CD4-positive, alpha-beta T cell (primary cell): ENCODE measurements at regions not wholly inside any gene's neighbourhood (a gene's known extent, or its start where the extent isn't known, plus 50 kb on each side); places are given as distances from the start of the nearest gene placed in this dataset.
A peak's percentile ranks its signal among the peaks of the same experiment; 100 is the strongest.

Source experiments
- ATAC-seq: fragments of 200-7000 bp; cut with Tn5 transposase; one replicate; pipeline ENCODE4 v1.10.0; 2022; ENCODE audit warnings: mild to moderate bottlenecking; ENCODE audit not compliant: poor library complexity
- CTCF ChIA-PET: fragments of 350-600 bp; sonication (Branson Sonifier 250); formaldehyde crosslinking; loops from one replicate; lab custom pipeline; 2021; ENCODE audit warnings: antibody characterized with exemption, inconsistent platforms; lab: Charles Lee
- POLR2A ChIA-PET: fragments of 350-600 bp; sonication (Branson Sonifier 250); formaldehyde crosslinking; loops from one replicate; lab custom pipeline; 2021; ENCODE audit warnings: antibody characterized with exemption, inconsistent platforms; lab: Charles Lee
- DNase-seq, 14 experiments: peaks; one replicate each; pipeline ENCODE4 v3.0.0-alpha.2; 2013 to 2020; ENCODE audit warnings: mixed read lengths in 2 of 14
- H3K27ac ChIP-seq, 2 donors: one replicate each; pipeline versions ENCODE4 v1.5.1 to v1.7.0; 2013; ENCODE audit warnings: low read length in 2 of 2, low read depth in 1 of 2, mild to moderate bottlenecking in 1 of 2
- H3K27me3 ChIP-seq, 2 experiments: 1 replicate in 1 of 2; 2 replicates in 1 of 2; pipeline versions ENCODE4 v1.6.1 to v1.7.0; 2013; ENCODE audit warnings: low read length in 2 of 2, control low read depth in 1 of 2, mild to moderate bottlenecking in 1 of 2, moderate library complexity in 1 of 2; ENCODE audit not compliant: insufficient read depth in 2 of 2, control insufficient read depth in 1 of 2
- H3K36me3 ChIP-seq: one replicate; pipeline ENCODE4 v1.6.1; 2013; ENCODE audit warnings: low read length, control low read depth; ENCODE audit not compliant: insufficient read depth
- H3K4me1 ChIP-seq: one replicate; pipeline ENCODE4 v1.6.1; 2013; ENCODE audit warnings: low read length, control low read depth; ENCODE audit not compliant: insufficient read depth
- H3K4me3 ChIP-seq: one replicate; pipeline ENCODE4 v1.5.1; 2013; ENCODE audit warnings: mild to moderate bottlenecking, low read length, moderate library complexity
- H3K9me3 ChIP-seq, 2 experiments: 1 replicate in 1 of 2; 2 replicates in 1 of 2; pipeline versions ENCODE4 v1.6.1 to v1.7.0; 2013; ENCODE audit warnings: low read length in 2 of 2, mild to moderate bottlenecking in 2 of 2, control low read depth in 1 of 2, moderate library complexity in 1 of 2; ENCODE audit not compliant: control insufficient read depth in 1 of 2, insufficient read depth in 1 of 2
- H3K27ac Mint-ChIP-seq: one replicate; pipeline ENCODE4 v1.8.0; 2020; ENCODE audit warnings: mixed read lengths
- H3K27me3 Mint-ChIP-seq: one replicate; pipeline ENCODE4 v1.8.0; 2021; ENCODE audit warnings: mixed read lengths
- H3K36me3 Mint-ChIP-seq: one replicate; pipeline ENCODE4 v1.8.0; 2021; ENCODE audit warnings: low read depth, mixed read lengths
- H3K4me1 Mint-ChIP-seq: one replicate; pipeline ENCODE4 v1.8.0; 2021; ENCODE audit warnings: low read depth, mixed read lengths
- H3K4me3 Mint-ChIP-seq: one replicate; pipeline ENCODE4 v1.8.0; 2020; ENCODE audit warnings: mild to moderate bottlenecking, mixed read lengths
- H3K9me3 Mint-ChIP-seq: one replicate; pipeline ENCODE4 v1.8.0; 2020; ENCODE audit warnings: mixed read lengths
- CTCF ChIP-seq: fragments of 200-600 bp; IDR thresholded peaks from one replicate; pipeline ENCODE4 v1.8.0; 2022; ENCODE audit warnings: antibody characterized with exemption, mild to moderate bottlenecking
- intact Hi-C, 2 experiments: fragments of 100-400 bp; cut with DNase I in 1 of 2; cut with micrococcal nuclease in 1 of 2; formaldehyde crosslinking; loops; one replicate each; pipeline versions ENCODE4 v1.15.1 to v1.9.0; 2023 to 2025; cut with DNase I, micrococcal nuclease

- no peak overlapping the region for H3K27ac ChIP-seq
- Mint-ChIP-seq H3K4me3 (no peak overlapping the region), H3K36me3 (peaks cover 4% of the 10 kb centered on the region), H3K4me1 (peaks cover 62% of the 10 kb centered on the region), H3K9me3 (no peaks in the 10 kb centered on the region), H3K27me3 (no peaks in the 10 kb centered on the region), H3K27ac (peak overlapping the region; percentile 19)
- H3K27me3 ChIP-seq, result no peaks in the 10 kb centered on the region
- DNase-seq (no peak), ATAC-seq (no peak)
- no peak for TF ChIP-seq CTCF
- H3K9me3 ChIP-seq, result no peaks in the 10 kb centered on the region
- peaks cover 13% of the 10 kb centered on the region for H3K4me1 ChIP-seq
- intact Hi-C loops, result no loop called here
- no peaks in the 10 kb centered on the region for H3K36me3 ChIP-seq
- ChIA-PET POLR2A (no interaction called here), CTCF (no interaction called here)
- no peak overlapping the region for H3K4me3 ChIP-seq
These were observed 220.5 kb upstream of the FOXN3 start for GRCh38 chr14:89637581-89637980.

- ChIA-PET POLR2A (no interaction called here), CTCF (interaction anchor here (0.6 kb wide), 2 partner anchors 117 to 917 kb away, joined by 3 to 5 read pairs; no protein-coding TSS in a partner anchor)
- TF ChIP-seq CTCF, result no peak
- H3K27me3 Mint-ChIP-seq, result no peaks in the 10 kb centered on the region
- no peak overlapping the region for H3K27ac ChIP-seq
- no peak overlapping the region for H3K27ac Mint-ChIP-seq
- H3K4me3 ChIP-seq, result no peak overlapping the region
- H3K36me3 Mint-ChIP-seq, result no peaks in the 10 kb centered on the region
- no peaks in the 10 kb centered on the region for H3K27me3 ChIP-seq
- no peaks in the 10 kb centered on the region for H3K9me3 ChIP-seq
- H3K4me1 Mint-ChIP-seq, result peaks cover 57% of the 10 kb centered on the region
- intact Hi-C loops, result no loop called here
- ATAC-seq (no peak), DNase-seq (no peak)
- no peaks in the 10 kb centered on the region for H3K9me3 Mint-ChIP-seq
- H3K4me3 Mint-ChIP-seq, result no peak overlapping the region
- peaks cover 14% of the 10 kb centered on the region for H3K4me1 ChIP-seq
- H3K36me3 ChIP-seq, result no peaks in the 10 kb centered on the region
These were observed 218.6 kb upstream of the FOXN3 start for GRCh38 chr14:89635615-89636014.

- intact Hi-C loops, result loop anchor here in 1 of 2 experiments (5.0 kb wide), 1 partner anchor 48 kb away; no protein-coding TSS in a partner anchor
- Histone ChIP-seq H3K9me3 (no peaks in the 10 kb centered on the region), H3K27me3 (no peaks in the 10 kb centered on the region), H3K27ac (no peak overlapping the region), H3K36me3 (no peaks in the 10 kb centered on the region), H3K4me3 (no peak overlapping the region), H3K4me1 (peaks cover 19% of the 10 kb centered on the region)
- H3K4me3 Mint-ChIP-seq, result no peak overlapping the region
- ATAC-seq (no peak), DNase-seq (no peak)
- no peaks in the 10 kb centered on the region for H3K27me3 Mint-ChIP-seq
- H3K9me3 Mint-ChIP-seq, result no peaks in the 10 kb centered on the region
- TF ChIP-seq CTCF, result no peak
- H3K36me3 Mint-ChIP-seq, result no peaks in the 10 kb centered on the region
- ChIA-PET CTCF (no interaction called here), POLR2A (interaction anchor here (1.0 kb wide), 1 partner anchor 124 kb away, joined by 3 read pairs; no protein-coding TSS in a partner anchor)
- no peak overlapping the region for H3K27ac Mint-ChIP-seq
- peaks cover 57% of the 10 kb centered on the region for H3K4me1 Mint-ChIP-seq
These were observed 217.0 kb upstream of the FOXN3 start for GRCh38 chr14:89634037-89634436.
